GM12801 (cell line): ENCODE measurements at regions not wholly inside any gene's neighbourhood (a gene's known extent, or its start where the extent isn't known, plus 50 kb on each side); places are given as distances from the start of the nearest gene placed in this dataset.

ENCODE experiments used
- CTCF ChIP-seq: IDR thresholded peaks from one replicate; pipeline ENCODE4 v1.5.1; 2011; ENCODE audit warnings: control low read depth; ENCODE audit not compliant: insufficient read length; ENCODE audit errors: extremely low read depth

- TF ChIP-seq CTCF = no peak
Measured at GRCh38 chr15:70355275-70355795, 257.6 kb upstream of the TLE3 start.

GRCh38 chr15:70354346-70354905, 256.7 kb upstream of the TLE3 start:
- no peak for TF ChIP-seq CTCF

- no peak for TF ChIP-seq CTCF
Measured at GRCh38 chr15:70353606-70354345, 256.1 kb upstream of the TLE3 start.

GRCh38 chr15:70351941-70352774, 254.4 kb upstream of the TLE3 start:
- no peak for TF ChIP-seq CTCF

- TF ChIP-seq CTCF = no peak
Measured at GRCh38 chr15:70351391-70351790, 253.7 kb upstream of the TLE3 start.

- TF ChIP-seq CTCF = no peak
Measured at GRCh38 chr15:70348581-70349344, 251.0 kb upstream of the TLE3 start.

GRCh38 chr15:70348226-70348543, 250.5 kb upstream of the TLE3 start:
- TF ChIP-seq CTCF = no peak
